OCI-LY7 (cell line): ENCODE measurements at regions not wholly inside any gene's neighbourhood (a gene's known extent, or its start where the extent isn't known, plus 50 kb on each side); places are given as distances from the start of the nearest gene placed in this dataset.

Experiments used
- BruUV-seq: library from RNA; stranded (reverse); fragments of 400-500 nt; replicated peaks from 2 replicates; lab custom pipeline; 2021; lab: Mats Ljungman, UMichigan
- CTCF ChIA-PET: fragments of 300-600 bp; sonication (Branson Sonifier 250); formaldehyde crosslinking; loops from one replicate; lab custom pipeline; 2022; ENCODE audit warnings: antibody characterized with exemption; ENCODE audit not compliant: unreplicated experiment; lab: Charles Lee
- POLR2A ChIA-PET: fragments of 300-600 bp; sonication (Branson Sonifier 250); formaldehyde crosslinking; loops from one replicate; lab custom pipeline; 2022; ENCODE audit warnings: antibody characterized with exemption; lab: Charles Lee
- DNase-seq: peaks from one replicate; pipeline ENCODE4 v3.0.0-alpha.2; 2015; ENCODE audit warnings: low spot score
- H2AFZ ChIP-seq: fragments of 200-600 bp; sonication (generic), shearing (Covaris generic); 2 replicates; pipeline ENCODE4 v1.6.1; 2014; ENCODE audit warnings: mild to moderate bottlenecking, antibody characterized with exemption, low read length, moderate library complexity
- H3K27ac ChIP-seq: fragments of 200-600 bp; sonication (generic); 2 replicates; pipeline ENCODE4 v1.5.1; 2014; ENCODE audit warnings: mixed run types, low read depth, mild to moderate bottlenecking, moderate library complexity, low read length, inconsistent platforms; ENCODE audit not compliant: poor library complexity, severe bottlenecking
- H3K36me3 ChIP-seq: fragments of 200-600 bp; sonication (generic); 2 replicates; pipeline ENCODE4 v1.6.1; 2014; ENCODE audit warnings: mild to moderate bottlenecking, antibody characterized with exemption, low read length, moderate library complexity, mixed read lengths; ENCODE audit not compliant: insufficient read depth
- H3K4me1 ChIP-seq: fragments of 200-600 bp; sonication (generic); 2 replicates; pipeline ENCODE4 v1.5.1; 2014; ENCODE audit warnings: mild to moderate bottlenecking, low read length; ENCODE audit not compliant: insufficient read depth, poor library complexity, severe bottlenecking
- H3K4me2 ChIP-seq: fragments of 200-600 bp; sonication (generic); 2 replicates; pipeline ENCODE4 v1.6.1; 2014; ENCODE audit warnings: mild to moderate bottlenecking, low read length
- H3K4me3 ChIP-seq: fragments of 200-600 bp; sonication (generic); 2 replicates; pipeline ENCODE4 v1.5.1; 2014; ENCODE audit warnings: mild to moderate bottlenecking, low read depth, low read length; ENCODE audit not compliant: poor library complexity, severe bottlenecking
- H3K79me2 ChIP-seq: fragments of 200-600 bp; sonication (generic); 2 replicates; pipeline ENCODE4 v1.6.1; 2016; ENCODE audit warnings: low read depth, mild to moderate bottlenecking, low read length, moderate library complexity, mixed read lengths; ENCODE audit not compliant: insufficient read depth
- H3K9me2 ChIP-seq: fragments of 200-600 bp; sonication (generic); 2 replicates; pipeline ENCODE4 v1.6.1; 2016; ENCODE audit warnings: mild to moderate bottlenecking, low read length, mixed read lengths; ENCODE audit not compliant: insufficient read depth
- H3K9me3 ChIP-seq: fragments of 200-600 bp; sonication (generic); 2 replicates; pipeline ENCODE4 v1.6.1; 2014; ENCODE audit warnings: mild to moderate bottlenecking, mixed run types, low read length, mixed read lengths
- H4K20me1 ChIP-seq: fragments of 200-600 bp; sonication (generic); 2 replicates; pipeline ENCODE4 v1.6.1; 2014; ENCODE audit warnings: mild to moderate bottlenecking, antibody characterized with exemption, low read length, moderate library complexity, mixed read lengths; ENCODE audit not compliant: insufficient read depth
- EZH2phosphoT487 ChIP-seq: fragments of 200-600 bp; sonication (generic); IDR thresholded peaks from 2 replicates; pipeline ENCODE4 v1.6.1; 2018; ENCODE audit warnings: low read depth, borderline replicate concordance, mild to moderate bottlenecking, mixed run types, antibody characterized with exemption, low read length, moderate library complexity, mixed read lengths
- intact Hi-C: fragments of 100-400 bp; cut with micrococcal nuclease; formaldehyde crosslinking; loops from one replicate; pipeline ENCODE4 v1.10.0; 2022; ENCODE audit not compliant: unreplicated experiment
- TF ChIP-seq, protein P1 (sequence below): fragments of 200-600 bp; sonication (generic); conservative IDR thresholded peaks from 2 replicates; pipeline ENCODE4 v1.5.1; 2014; ENCODE audit warnings: mild to moderate bottlenecking, antibody characterized with exemption, low read length, moderate library complexity, mixed read lengths

DNA sequence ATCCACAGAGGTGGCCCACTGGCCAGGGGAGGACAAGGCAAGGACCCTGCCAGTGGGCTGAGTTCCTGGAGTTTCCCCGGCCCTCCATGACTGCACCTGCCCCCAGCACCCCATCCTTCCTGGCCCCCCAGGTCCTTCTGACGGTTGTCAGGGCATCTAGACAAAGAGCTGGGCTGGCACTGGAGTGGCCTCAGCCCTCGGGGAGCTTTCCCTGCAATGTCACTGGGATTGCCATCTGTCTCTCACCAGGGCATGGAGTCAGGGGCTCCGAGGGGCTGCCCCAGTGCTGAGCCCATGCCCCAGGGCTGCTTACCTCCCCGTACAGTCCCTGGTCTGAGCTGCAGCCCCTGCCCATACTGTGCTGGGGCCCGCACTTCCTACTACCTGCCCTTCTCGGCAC lies 446.5 kb upstream of the MKI67 start:
- no TSS peak for BruUV-seq
- no peaks in the 10 kb centered on the region for H3K4me1 ChIP-seq
- intact Hi-C loops: no loop called here
- H3K4me3 ChIP-seq: no peak overlapping the region
- H3K4me2 ChIP-seq: no peak overlapping the region
- no peaks in the 10 kb centered on the region for H3K79me2 ChIP-seq
- TF ChIP-seq EZH2phosphoT487: no peak
- TF ChIP-seq, protein P1, sequence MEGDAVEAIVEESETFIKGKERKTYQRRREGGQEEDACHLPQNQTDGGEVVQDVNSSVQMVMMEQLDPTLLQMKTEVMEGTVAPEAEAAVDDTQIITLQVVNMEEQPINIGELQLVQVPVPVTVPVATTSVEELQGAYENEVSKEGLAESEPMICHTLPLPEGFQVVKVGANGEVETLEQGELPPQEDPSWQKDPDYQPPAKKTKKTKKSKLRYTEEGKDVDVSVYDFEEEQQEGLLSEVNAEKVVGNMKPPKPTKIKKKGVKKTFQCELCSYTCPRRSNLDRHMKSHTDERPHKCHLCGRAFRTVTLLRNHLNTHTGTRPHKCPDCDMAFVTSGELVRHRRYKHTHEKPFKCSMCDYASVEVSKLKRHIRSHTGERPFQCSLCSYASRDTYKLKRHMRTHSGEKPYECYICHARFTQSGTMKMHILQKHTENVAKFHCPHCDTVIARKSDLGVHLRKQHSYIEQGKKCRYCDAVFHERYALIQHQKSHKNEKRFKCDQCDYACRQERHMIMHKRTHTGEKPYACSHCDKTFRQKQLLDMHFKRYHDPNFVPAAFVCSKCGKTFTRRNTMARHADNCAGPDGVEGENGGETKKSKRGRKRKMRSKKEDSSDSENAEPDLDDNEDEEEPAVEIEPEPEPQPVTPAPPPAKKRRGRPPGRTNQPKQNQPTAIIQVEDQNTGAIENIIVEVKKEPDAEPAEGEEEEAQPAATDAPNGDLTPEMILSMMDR: no peak
- no peaks in the 10 kb centered on the region for H4K20me1 ChIP-seq
- no peak overlapping the region for H2AFZ ChIP-seq
- ChIA-PET CTCF (no interaction called here), POLR2A (interaction anchor here (1.0 kb wide), 1 partner anchor 9 kb away, joined by 3 read pairs; no protein-coding TSS in a partner anchor)
- H3K27ac ChIP-seq: no peak overlapping the region
- no peaks in the 10 kb centered on the region for H3K9me2 ChIP-seq
- no peaks in the 10 kb centered on the region for H3K9me3 ChIP-seq
- no peaks in the 10 kb centered on the region for H3K36me3 ChIP-seq
- DNase-seq: no peak

DNA sequence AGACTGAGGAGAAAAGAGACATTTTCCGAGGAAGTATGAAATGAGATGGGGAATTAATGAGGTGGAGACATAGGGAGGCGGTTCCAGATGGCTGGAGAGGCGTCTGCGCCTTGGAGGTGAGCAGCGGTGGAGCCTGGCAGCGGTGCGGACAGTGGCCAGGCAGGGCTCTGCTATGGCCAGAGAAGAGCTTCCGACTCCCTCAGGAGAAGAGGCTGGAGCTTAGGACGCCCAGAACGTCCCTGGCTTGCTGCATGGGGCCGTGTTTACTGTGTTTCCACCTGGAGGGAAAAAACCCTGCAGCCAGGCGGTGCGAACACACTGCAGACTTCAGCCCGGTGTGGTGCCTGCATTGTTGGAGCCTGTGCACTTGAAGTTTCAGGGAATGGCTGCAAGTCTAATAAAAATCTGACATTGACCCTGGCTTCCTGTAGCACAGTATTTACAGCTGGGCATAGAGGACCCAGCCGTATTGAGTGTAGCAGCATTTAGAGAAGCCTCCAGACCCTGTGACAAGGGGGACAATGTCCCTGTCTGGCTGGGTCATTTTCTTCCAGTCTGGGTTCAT lies 447.1 kb upstream of the MKI67 start:
- intact Hi-C loops: no loop called here
- no peak for DNase-seq
- Histone ChIP-seq H4K20me1 (no peaks in the 10 kb centered on the region), H3K36me3 (no peaks in the 10 kb centered on the region), H3K27ac (no peak overlapping the region), H3K79me2 (no peaks in the 10 kb centered on the region), H3K9me2 (no peaks in the 10 kb centered on the region), H3K9me3 (no peaks in the 10 kb centered on the region), H2AFZ (no peak overlapping the region), H3K4me2 (no peak overlapping the region), H3K4me1 (no peaks in the 10 kb centered on the region), H3K4me3 (no peak overlapping the region)
- no peak for TF ChIP-seq EZH2phosphoT487
- TF ChIP-seq, protein P1: no peak
- BruUV-seq: no TSS peak
- POLR2A ChIA-PET: interaction anchor here (1.0 kb wide), 1 partner anchor 10 kb away, joined by 3 read pairs; no protein-coding TSS in a partner anchor
- CTCF ChIA-PET: no interaction called here

DNA sequence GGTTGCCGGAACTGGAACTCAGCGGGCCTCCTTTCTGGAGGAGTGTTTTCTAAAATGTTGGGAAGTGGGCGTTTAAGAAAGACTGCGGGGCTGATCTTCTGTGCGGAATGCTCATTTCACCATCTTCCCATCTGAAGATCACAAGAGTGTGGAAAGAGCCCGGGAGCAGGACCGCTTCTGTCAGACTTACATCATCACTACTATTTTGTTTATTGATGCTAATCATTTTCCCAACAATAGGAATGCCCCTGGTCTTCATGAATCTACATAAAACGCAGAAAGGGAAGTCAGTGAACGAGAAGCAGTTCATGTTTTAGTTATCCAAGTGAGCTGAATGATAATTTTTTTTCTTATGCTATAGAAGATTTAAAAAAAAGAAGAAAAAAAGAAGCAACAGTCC lies 447.8 kb upstream of the MKI67 start:
- Histone ChIP-seq H3K4me2 (no peak overlapping the region), H2AFZ (no peak overlapping the region), H3K9me2 (no peaks in the 10 kb centered on the region), H3K4me3 (no peak overlapping the region), H3K4me1 (no peaks in the 10 kb centered on the region), H4K20me1 (no peaks in the 10 kb centered on the region), H3K79me2 (no peaks in the 10 kb centered on the region), H3K9me3 (no peaks in the 10 kb centered on the region), H3K36me3 (no peaks in the 10 kb centered on the region), H3K27ac (no peak overlapping the region)
- intact Hi-C loops: no loop called here
- no TSS peak for BruUV-seq
- DNase-seq: no peak
- ChIA-PET POLR2A (no interaction called here), CTCF (no interaction called here)
- TF ChIP-seq, protein P1: no peak
- no peak for TF ChIP-seq EZH2phosphoT487
